ENCODE measurements at regions not wholly inside any gene's neighbourhood (a gene's known extent, or its start where the extent isn't known, plus 50 kb on each side); places are given as distances from the start of the nearest gene placed in this dataset.

DNA sequence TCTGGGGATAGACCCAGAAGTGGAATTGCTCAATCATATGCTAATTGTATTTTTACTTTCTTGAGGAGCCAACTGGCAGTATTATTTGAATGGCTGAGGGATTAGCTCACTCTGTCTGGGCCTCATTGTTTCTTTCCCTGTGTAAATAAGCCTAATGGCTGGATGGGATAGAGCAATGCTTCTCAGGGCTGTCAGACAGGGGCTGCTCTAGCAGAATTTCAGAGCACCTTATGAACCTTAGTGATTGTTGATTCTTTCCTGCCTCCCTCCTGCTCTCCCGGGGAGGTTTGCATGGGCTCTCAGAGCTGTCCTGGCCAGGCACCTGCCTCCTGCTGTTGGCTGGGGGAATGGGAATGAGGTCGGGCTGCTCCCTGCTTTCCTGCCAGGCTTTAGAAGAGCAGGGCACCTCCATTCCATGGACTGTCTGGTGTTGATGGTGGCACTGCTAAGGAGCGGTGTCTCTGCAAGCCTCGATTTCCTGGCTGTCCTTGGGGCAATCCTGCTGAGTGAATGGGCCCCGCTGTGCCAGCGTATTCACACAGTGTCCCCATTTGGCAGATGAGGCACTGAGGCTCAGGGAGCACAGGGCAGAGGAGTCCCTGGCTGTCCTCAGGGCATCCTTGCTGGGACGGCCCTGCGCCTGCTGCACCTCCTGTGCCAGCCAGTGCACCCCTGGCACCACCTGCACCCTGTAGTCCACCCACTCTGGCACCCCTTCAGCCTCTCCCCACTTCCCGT is 468.2 kb upstream of the HS6ST1 start:
- Histone ChIP-seq H3K27me3 (no peaks in the 10 kb centered on the region), H3K27ac (no peak overlapping the region), H3K36me3 (no peaks in the 10 kb centered on the region), H3K9me3 (no peaks in the 10 kb centered on the region), H3K4me1 (ENCODE audit: control insufficient read depth in 1 of 2, insufficient read depth in 1 of 2, low read depth in 1 of 2, low read length in 1 of 2) (no peaks in the 10 kb centered on the region), H3K4me3 (ENCODE audit: low read depth in 1 of 2, low read length in 1 of 2) (no peak overlapping the region)
- TF ChIP-seq, protein P1, sequence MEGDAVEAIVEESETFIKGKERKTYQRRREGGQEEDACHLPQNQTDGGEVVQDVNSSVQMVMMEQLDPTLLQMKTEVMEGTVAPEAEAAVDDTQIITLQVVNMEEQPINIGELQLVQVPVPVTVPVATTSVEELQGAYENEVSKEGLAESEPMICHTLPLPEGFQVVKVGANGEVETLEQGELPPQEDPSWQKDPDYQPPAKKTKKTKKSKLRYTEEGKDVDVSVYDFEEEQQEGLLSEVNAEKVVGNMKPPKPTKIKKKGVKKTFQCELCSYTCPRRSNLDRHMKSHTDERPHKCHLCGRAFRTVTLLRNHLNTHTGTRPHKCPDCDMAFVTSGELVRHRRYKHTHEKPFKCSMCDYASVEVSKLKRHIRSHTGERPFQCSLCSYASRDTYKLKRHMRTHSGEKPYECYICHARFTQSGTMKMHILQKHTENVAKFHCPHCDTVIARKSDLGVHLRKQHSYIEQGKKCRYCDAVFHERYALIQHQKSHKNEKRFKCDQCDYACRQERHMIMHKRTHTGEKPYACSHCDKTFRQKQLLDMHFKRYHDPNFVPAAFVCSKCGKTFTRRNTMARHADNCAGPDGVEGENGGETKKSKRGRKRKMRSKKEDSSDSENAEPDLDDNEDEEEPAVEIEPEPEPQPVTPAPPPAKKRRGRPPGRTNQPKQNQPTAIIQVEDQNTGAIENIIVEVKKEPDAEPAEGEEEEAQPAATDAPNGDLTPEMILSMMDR (IDR thresholded peaks at IDR 0.05): no peak

DNA sequence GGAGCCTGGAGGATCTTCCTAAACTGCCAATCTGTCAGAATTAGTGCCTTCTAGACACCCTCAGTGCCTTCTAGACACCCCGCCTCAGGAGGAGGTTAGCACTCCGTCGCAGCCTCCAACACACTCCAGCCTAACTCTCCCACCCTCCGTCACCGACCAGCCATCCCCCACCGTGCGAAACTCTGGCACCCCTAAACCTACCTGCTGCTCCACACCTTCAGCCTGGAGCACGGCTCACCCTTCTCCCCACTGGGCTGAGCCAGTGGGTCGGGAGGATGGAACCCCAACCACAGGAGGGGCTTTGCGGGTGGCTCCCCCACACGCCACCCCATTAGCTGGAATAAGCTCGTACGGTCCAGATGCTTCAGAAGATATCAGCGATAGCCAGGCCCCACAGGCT is 468.9 kb upstream of the HS6ST1 start:
- Histone ChIP-seq H3K4me3 (ENCODE audit: low read depth in 1 of 2, low read length in 1 of 2) (no peak overlapping the region), H3K27me3 (no peaks in the 10 kb centered on the region), H3K4me1 (ENCODE audit: control insufficient read depth in 1 of 2, insufficient read depth in 1 of 2, low read depth in 1 of 2, low read length in 1 of 2) (no peaks in the 10 kb centered on the region), H3K9me3 (no peaks in the 10 kb centered on the region), H3K27ac (no peak overlapping the region), H3K36me3 (no peaks in the 10 kb centered on the region)
- TF ChIP-seq, protein P1 (IDR thresholded peaks at IDR 0.05): no peak

DNA sequence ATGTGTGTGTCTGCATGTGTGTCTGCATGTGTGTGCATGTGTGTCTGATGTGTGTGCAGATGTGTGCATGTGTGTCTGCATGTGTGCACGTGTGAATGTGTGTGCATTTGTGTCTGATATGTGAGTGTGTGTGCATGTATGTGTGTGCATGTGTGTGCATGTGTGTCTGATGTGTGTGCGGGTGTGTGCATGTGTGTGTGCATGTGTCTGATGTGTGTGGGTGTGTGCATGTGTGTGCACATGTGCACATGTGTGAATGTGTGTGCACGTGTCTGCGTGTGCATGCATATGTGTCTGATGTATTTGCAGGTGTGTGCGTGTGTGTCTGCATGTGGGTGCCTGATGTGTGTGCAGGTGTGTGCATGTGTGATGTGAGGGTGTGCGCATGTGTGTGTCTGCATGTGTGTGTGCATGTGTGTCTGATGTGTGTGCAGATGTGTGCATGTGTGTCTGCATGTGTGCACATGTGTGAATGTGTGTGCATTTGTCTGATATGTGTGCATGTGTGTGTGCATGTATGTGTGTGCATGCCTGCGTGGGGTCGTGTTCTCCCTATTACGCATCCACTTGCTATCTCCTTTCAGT is 470.1 kb upstream of the HS6ST1 start:
- H3K9me3 ChIP-seq: no peaks in the 10 kb centered on the region
- TF ChIP-seq, protein P1 (IDR thresholded peaks at IDR 0.05): no peak
- H3K27ac ChIP-seq: no peak overlapping the region
- no peaks in the 10 kb centered on the region for H3K27me3 ChIP-seq
- no peaks in the 10 kb centered on the region for H3K36me3 ChIP-seq
- H3K4me3 ChIP-seq (ENCODE audit: low read depth in 1 of 2, low read length in 1 of 2): no peak overlapping the region
- H3K4me1 ChIP-seq (ENCODE audit: control insufficient read depth in 1 of 2, insufficient read depth in 1 of 2, low read depth in 1 of 2, low read length in 1 of 2): no peaks in the 10 kb centered on the region

DNA sequence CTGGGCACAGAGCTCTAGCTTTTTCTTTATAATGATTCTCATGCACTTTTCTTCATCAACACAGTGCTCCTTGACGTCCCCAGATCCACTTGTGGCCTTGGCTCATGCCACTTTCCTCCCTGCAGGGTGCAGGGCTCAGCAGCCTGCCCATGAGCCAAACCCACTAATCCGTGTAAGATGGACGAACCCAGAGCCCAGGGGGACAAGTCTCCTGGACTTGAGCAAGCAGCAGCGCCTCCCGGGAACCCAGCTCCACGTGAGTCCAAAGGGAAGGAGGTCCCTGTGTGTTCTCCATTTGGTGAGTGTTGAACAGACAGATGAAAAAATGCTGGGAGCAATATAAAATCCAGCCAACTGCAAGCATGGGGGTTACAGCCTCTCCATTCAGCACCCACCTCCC is 470.6 kb upstream of the HS6ST1 start:
- Histone ChIP-seq H3K27ac (no peak overlapping the region), H3K4me1 (ENCODE audit: control insufficient read depth in 1 of 2, insufficient read depth in 1 of 2, low read depth in 1 of 2, low read length in 1 of 2) (no peaks in the 10 kb centered on the region), H3K27me3 (no peaks in the 10 kb centered on the region), H3K4me3 (ENCODE audit: low read depth in 1 of 2, low read length in 1 of 2) (no peak overlapping the region), H3K36me3 (no peaks in the 10 kb centered on the region), H3K9me3 (no peaks in the 10 kb centered on the region)
- TF ChIP-seq, protein P1 (IDR thresholded peaks at IDR 0.05): no peak

DNA sequence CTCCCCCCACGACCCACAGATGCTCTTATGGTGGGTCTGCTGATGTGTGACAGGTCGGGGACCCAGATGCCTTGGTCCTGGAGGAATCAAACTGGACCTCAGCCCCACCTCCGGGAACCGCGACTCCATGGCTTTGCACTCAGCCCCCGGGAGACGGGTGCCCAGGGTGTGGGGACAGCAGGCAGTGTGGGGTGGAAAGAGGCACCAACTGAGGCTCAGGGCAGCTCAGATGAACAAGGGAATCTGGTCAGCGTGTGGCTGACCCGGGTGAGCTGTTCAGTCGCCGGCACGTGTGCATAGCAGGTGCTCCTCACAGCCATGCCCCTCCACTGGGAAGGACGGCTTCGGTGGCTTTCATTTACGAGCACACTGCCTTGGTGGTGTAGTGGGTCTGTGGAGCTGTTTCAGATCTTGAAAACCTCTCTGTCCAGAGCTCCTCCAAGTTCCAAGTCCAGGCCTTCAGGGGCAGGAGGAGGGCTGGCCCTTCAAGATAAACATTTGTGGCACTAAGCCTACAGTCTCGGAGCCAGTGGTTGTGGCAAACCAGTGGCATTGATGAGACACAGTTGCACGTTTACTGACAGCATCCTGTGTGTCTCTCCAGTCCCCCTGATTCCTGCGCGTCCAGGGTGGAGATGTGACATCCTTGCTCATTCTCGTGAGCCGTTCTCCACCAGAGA is 471.2 kb upstream of the HS6ST1 start:
- Histone ChIP-seq H3K27me3 (no peaks in the 10 kb centered on the region), H3K36me3 (no peaks in the 10 kb centered on the region), H3K27ac (no peak overlapping the region), H3K4me1 (ENCODE audit: control insufficient read depth in 1 of 2, insufficient read depth in 1 of 2, low read depth in 1 of 2, low read length in 1 of 2) (no peaks in the 10 kb centered on the region), H3K9me3 (no peaks in the 10 kb centered on the region), H3K4me3 (ENCODE audit: low read depth in 1 of 2, low read length in 1 of 2) (no peak overlapping the region)
- TF ChIP-seq, protein P1 (IDR thresholded peaks at IDR 0.05): no peak
